Uterus (tissue), 3 donors: ENCODE measurements at regions not wholly inside any gene's neighbourhood (a gene's known extent, or its start where the extent isn't known, plus 50 kb on each side); places are given as distances from the start of the nearest gene placed in this dataset.

Source experiments
- DNase-seq, 2 donors: peaks; one replicate each; pipeline ENCODE4 v3.0.0-alpha.2; 2019 to 2020
- H3K27ac ChIP-seq, 2 donors: fragments of 200-600 bp; sonication (generic); 1 replicate in 1 of 2; 2 replicates in 1 of 2; pipeline ENCODE4 v1.5.1; 2016 to 2018
- H3K27me3 ChIP-seq, 2 donors: fragments of 200-600 bp; sonication (generic); one replicate each; pipeline ENCODE4 v1.5.1; 2018 to 2019; ENCODE audit warnings: control low read depth in 1 of 2
- H3K36me3 ChIP-seq, 2 donors: fragments of 200-600 bp; sonication (generic); one replicate each; pipeline ENCODE4 v1.5.1; 2019; ENCODE audit warnings: control low read depth in 1 of 2
- H3K4me1 ChIP-seq, 2 donors: fragments of 200-600 bp; sonication (generic); one replicate each; pipeline ENCODE4 v1.5.1; 2018 to 2019; ENCODE audit warnings: control low read depth in 1 of 2
- H3K4me3 ChIP-seq, 2 donors: fragments of 200-600 bp; sonication (generic); 1 replicate in 1 of 2; 2 replicates in 1 of 2; pipeline ENCODE4 v1.5.1; 2018 to 2019; ENCODE audit warnings: mild to moderate bottlenecking in 1 of 2
- H3K9me3 ChIP-seq, 2 donors: fragments of 200-600 bp; sonication (generic); one replicate each; pipeline ENCODE4 v1.5.1; 2019; ENCODE audit warnings: control low read depth in 1 of 2
- CTCF ChIP-seq, 4 experiments: fragments of 200-600 bp in 2 of 4; fragments of 450-650 bp in 2 of 4; sonication (generic) in 2 of 4; IDR thresholded peaks; one replicate each; pipeline ENCODE4 v1.5.1; 2016 to 2019; ENCODE audit warnings: antibody characterized with exemption in 4 of 4, mild to moderate bottlenecking in 2 of 4, moderate library complexity in 1 of 4
- POLR2A ChIP-seq, 2 donors: fragments of 450-650 bp; IDR thresholded peaks; one replicate each; pipeline ENCODE4 v1.6.1; 2016; ENCODE audit warnings: antibody characterized with exemption in 2 of 2, mild to moderate bottlenecking in 1 of 2, moderate library complexity in 1 of 2
- intact Hi-C: fragments of 100-400 bp; cut with DNase I; formaldehyde crosslinking; loops from one replicate; pipeline ENCODE4 v1.15.1; 2023; ENCODE audit warnings: low total_unique reads
- donor health status: DM: yes; HTN: yes; CAD: no.

GRCh38 chr12:32034045-32034444 lies 72.6 kb upstream of the BICD1 start:
- no peaks in the 10 kb centered on the region for H3K27me3 ChIP-seq
- no peak overlapping the region for H3K4me3 ChIP-seq
- DNase-seq: no peak
- H3K9me3 ChIP-seq: no peaks in the 10 kb centered on the region
- no peak for TF ChIP-seq POLR2A (IDR thresholded peaks at IDR 0.05)
- no peak for TF ChIP-seq CTCF (IDR thresholded peaks at IDR 0.05)
- no peaks in the 10 kb centered on the region for H3K36me3 ChIP-seq
- peak overlapping the region in 1 of 2 donors; percentile 47 for H3K27ac ChIP-seq
- intact Hi-C loops: no loop called here
- H3K4me1 ChIP-seq: no peaks in the 10 kb centered on the region

- no peak overlapping the region for H3K4me3 ChIP-seq
- intact Hi-C loops: no loop called here
- no peaks in the 10 kb centered on the region for H3K9me3 ChIP-seq
- no peaks in the 10 kb centered on the region for H3K27me3 ChIP-seq
- H3K36me3 ChIP-seq: no peaks in the 10 kb centered on the region
- no peaks in the 10 kb centered on the region for H3K4me1 ChIP-seq
- TF ChIP-seq POLR2A (IDR thresholded peaks at IDR 0.05) (no peak), CTCF (IDR thresholded peaks at IDR 0.05) (no peak)
- DNase-seq: no peak
- H3K27ac ChIP-seq: no peak overlapping the region
These were observed 70.0 kb upstream of the BICD1 start for GRCh38 chr12:32036477-32037263.

- no peaks in the 10 kb centered on the region for H3K27me3 ChIP-seq
- intact Hi-C loops: no loop called here
- peak; percentile 72 to 86 for DNase-seq
- peak overlapping the region; percentile 60 to 75 for H3K27ac ChIP-seq
- peaks cover 0 to 7% of the 10 kb centered on the region in 2 donors for H3K9me3 ChIP-seq
- H3K4me3 ChIP-seq: no peak overlapping the region
- H3K4me1 ChIP-seq: no peaks in the 10 kb centered on the region
- no peaks in the 10 kb centered on the region for H3K36me3 ChIP-seq
- TF ChIP-seq POLR2A (IDR thresholded peaks at IDR 0.05) (no peak), CTCF (IDR thresholded peaks at IDR 0.05) (no peak)
These were observed 67.3 kb upstream of the BICD1 start for GRCh38 chr12:32039347-32039746.

GRCh38 chr12:32039917-32040575 lies 66.6 kb upstream of the BICD1 start:
- intact Hi-C loops: no loop called here
- TF ChIP-seq POLR2A (IDR thresholded peaks at IDR 0.05) (no peak), CTCF (IDR thresholded peaks at IDR 0.05) (no peak)
- Histone ChIP-seq H3K36me3 (no peaks in the 10 kb centered on the region), H3K4me3 (no peak overlapping the region), H3K27ac (peak overlapping the region; percentile 60 to 75), H3K9me3 (peaks cover 0 to 10% of the 10 kb centered on the region in 2 donors), H3K27me3 (no peaks in the 10 kb centered on the region), H3K4me1 (no peaks in the 10 kb centered on the region)
- no peak for DNase-seq

- H3K27ac ChIP-seq: no peak overlapping the region
- TF ChIP-seq POLR2A (IDR thresholded peaks at IDR 0.05) (no peak), CTCF (IDR thresholded peaks at IDR 0.05) (no peak)
- no peaks in the 10 kb centered on the region for H3K27me3 ChIP-seq
- no peaks in the 10 kb centered on the region for H3K36me3 ChIP-seq
- intact Hi-C loops: no loop called here
- no peaks in the 10 kb centered on the region for H3K4me1 ChIP-seq
- no peak overlapping the region for H3K4me3 ChIP-seq
- no peak for DNase-seq
- H3K9me3 ChIP-seq: peaks cover 0 to 10% of the 10 kb centered on the region in 2 donors
These were observed 62.6 kb upstream of the BICD1 start for GRCh38 chr12:32043928-32044549.
